A673 (cell line): ENCODE measurements at regions not wholly inside any gene's neighbourhood (a gene's known extent, or its start where the extent isn't known, plus 50 kb on each side); places are given as distances from the start of the nearest gene placed in this dataset.
"Not testable (repeated sequence)": the region's sequence is repeated elsewhere in the genome, so short reads cannot be mapped to it uniquely, and the experiment has no call there.

ENCODE experiments used
- CTCF ChIP-seq: fragments of 300-800, 200-600 bp; sonication (generic); conservative IDR thresholded peaks from 2 replicates; pipeline ENCODE4 v1.5.1; 2017; ENCODE audit warnings: low read depth, mild to moderate bottlenecking, antibody characterized with exemption, low read length, moderate library complexity, mixed read lengths
- EZH2 ChIP-seq: fragments of 200-600 bp; sonication (generic); IDR thresholded peaks from 2 replicates; pipeline ENCODE4 v1.6.1; 2017; ENCODE audit warnings: borderline replicate concordance, low read depth, mild to moderate bottlenecking, mixed read lengths, antibody characterized with exemption, low read length; ENCODE audit not compliant: poor library complexity, severe bottlenecking

GRCh38 chr14:53362916-53363315, 209.8 kb upstream of the DDHD1 start:
- not testable (repeated sequence) for TF ChIP-seq CTCF, EZH2
